HUES64 (cell line): ENCODE measurements at regions not wholly inside any gene's neighbourhood (a gene's known extent, or its start where the extent isn't known, plus 50 kb on each side); places are given as distances from the start of the nearest gene placed in this dataset.
"Not testable (repeated sequence)": the region's sequence is repeated elsewhere in the genome, so short reads cannot be mapped to it uniquely, and the experiment has no call there.

Experiments used
- H3K27ac ChIP-seq: 2 replicates; pipeline ENCODE4 v1.7.0; 2013; ENCODE audit warnings: low read depth, low read length, inconsistent platforms
- H3K27me3 ChIP-seq: 2 replicates; pipeline ENCODE4 v1.6.1; 2013; ENCODE audit warnings: mild to moderate bottlenecking, low read length; ENCODE audit not compliant: insufficient read depth
- H3K36me3 ChIP-seq: 2 replicates; pipeline ENCODE4 v1.6.1; 2013; ENCODE audit warnings: mild to moderate bottlenecking, low read length; ENCODE audit not compliant: insufficient read depth
- H3K4me1 ChIP-seq: 2 replicates; pipeline ENCODE4 v1.6.1; 2013; ENCODE audit warnings: mild to moderate bottlenecking, low read length, moderate library complexity; ENCODE audit not compliant: insufficient read depth
- H3K4me3 ChIP-seq: 2 replicates; pipeline ENCODE4 v1.5.1; 2013; ENCODE audit warnings: mild to moderate bottlenecking, low read length, moderate library complexity
- H3K9ac ChIP-seq: 2 replicates; pipeline ENCODE4 v1.6.1; 2013; ENCODE audit warnings: mild to moderate bottlenecking, low read depth, low read length
- H3K9me3 ChIP-seq: 2 replicates; pipeline ENCODE4 v1.6.1; 2013; ENCODE audit warnings: low read depth, low read length; ENCODE audit not compliant: insufficient read depth
- WGBS: fragments of 150-250, 120-280 bp; methylation state at CpG from one replicate; pipeline ENCODE4 v1.1.7; 2013; ENCODE audit warnings: missing lambda C conversion rate; 5-methylcytosine and 5-hydroxymethylcytosine counted together

DNA sequence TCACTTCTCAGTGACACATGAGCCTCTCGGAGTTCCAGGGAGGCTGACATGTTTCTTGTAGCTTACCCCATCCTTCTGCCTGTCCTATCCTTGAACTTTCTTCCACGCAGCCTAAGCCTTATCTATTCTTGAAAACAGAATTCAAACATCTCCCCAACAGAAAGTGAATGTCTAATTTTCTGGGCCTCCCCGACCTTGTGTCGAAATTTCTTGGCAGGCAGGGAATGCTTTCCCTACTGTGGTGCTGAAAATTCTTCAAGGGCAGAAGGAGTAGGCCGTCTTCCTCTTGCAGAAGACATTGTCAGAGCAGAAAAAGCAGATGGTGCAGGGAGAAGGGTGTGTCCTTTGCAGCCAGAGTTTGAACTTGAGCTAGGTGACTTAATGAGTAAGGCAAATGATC lies 63.0 kb upstream of the TCL1B start:
- no peaks in the 10 kb centered on the region for H3K36me3 ChIP-seq
- H3K27me3 ChIP-seq: no peaks in the 10 kb centered on the region
- H3K4me1 ChIP-seq: 0 out of 2 replicates have a peak, but pooled peaks cover 10% of the 10 kb centered on the region
- no peak overlapping the region for H3K27ac ChIP-seq
- 89% methylated on average over 5 of the region's 5 CpGs for WGBS
- H3K9ac ChIP-seq: no peak overlapping the region
- H3K9me3 ChIP-seq: no peaks in the 10 kb centered on the region
- H3K4me3 ChIP-seq: no peak overlapping the region

DNA sequence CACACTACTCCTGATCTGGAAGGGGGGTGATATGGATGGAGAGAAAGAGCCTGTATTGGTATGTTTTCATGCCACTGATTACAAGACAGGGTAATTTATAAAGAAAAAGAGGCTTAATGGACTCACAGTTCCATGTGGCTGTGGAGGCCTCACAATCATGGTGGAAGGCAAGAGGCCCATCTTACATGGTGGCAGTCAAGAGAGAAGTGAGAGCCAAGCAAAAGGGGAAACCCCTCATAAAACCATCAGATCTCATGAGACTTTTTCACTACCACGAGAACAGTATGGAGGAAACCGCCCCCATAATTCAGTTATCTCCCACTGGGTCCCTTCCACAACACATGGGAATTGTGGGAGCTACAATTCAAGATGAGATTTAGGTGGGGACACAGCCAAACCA lies 60.5 kb upstream of the TCL1B start:
- H3K27me3 ChIP-seq, H3K9me3 ChIP-seq, H3K9ac ChIP-seq, H3K27ac ChIP-seq, H3K36me3 ChIP-seq, H3K4me3 ChIP-seq: not testable (repeated sequence)
- H3K4me1 ChIP-seq: peaks cover 10% of the 10 kb centered on the region; the same call in 1 of the 2 replicates
- WGBS: no CpG with 5 or more reads among the region's 2 CpGs

DNA sequence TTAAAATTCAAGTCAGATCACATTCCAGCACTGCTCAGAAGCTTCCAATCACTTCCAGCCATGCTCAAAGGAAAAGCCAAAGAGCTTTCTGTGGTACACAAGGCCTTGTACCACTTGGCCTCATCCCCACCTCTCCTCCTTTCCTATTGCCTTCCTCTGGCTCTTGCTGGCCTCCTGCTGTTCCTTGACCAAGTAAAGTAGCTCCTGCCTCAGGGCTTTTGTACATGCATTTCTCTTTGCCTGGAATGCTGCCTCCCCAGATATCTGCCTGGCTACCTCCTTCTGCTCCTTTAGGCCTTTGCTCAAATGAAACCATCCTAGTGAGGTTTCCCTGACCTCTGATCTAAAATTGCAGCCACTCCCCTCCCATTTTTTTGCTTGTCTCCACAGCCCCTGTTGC lies 51.2 kb upstream of the TCL1B start:
- no peak overlapping the region for H3K4me3 ChIP-seq
- H3K4me1 ChIP-seq: no peaks in the 10 kb centered on the region
- H3K9me3 ChIP-seq: no peaks in the 10 kb centered on the region; the same call in 1 of the 2 replicates
- no peak overlapping the region for H3K27ac ChIP-seq
- H3K36me3 ChIP-seq: no peaks in the 10 kb centered on the region
- H3K9ac ChIP-seq: no peak overlapping the region
- no peaks in the 10 kb centered on the region for H3K27me3 ChIP-seq
